SK-N-MC (cell line): ENCODE measurements at regions not wholly inside any gene's neighbourhood (a gene's known extent, or its start where the extent isn't known, plus 50 kb on each side); places are given as distances from the start of the nearest gene placed in this dataset.

Source experiments
- DNase-seq: peaks from one replicate; pipeline ENCODE4 v3.0.0-alpha.2; 2011; ENCODE audit warnings: low read depth, low spot score
- H3K27ac ChIP-seq: fragments of 200-600 bp; sonication (generic); 2 replicates; pipeline ENCODE4 v1.5.1; 2016; ENCODE audit warnings: mixed run types
- H3K36me3 ChIP-seq: fragments of 200-600 bp; sonication (generic); 2 replicates; pipeline ENCODE4 v1.6.1; 2017; ENCODE audit warnings: antibody characterized with exemption, low read length, mixed read lengths; ENCODE audit not compliant: insufficient read depth
- H3K4me3 ChIP-seq: fragments of 200-600 bp; sonication (generic); 2 replicates; pipeline ENCODE4 v1.5.1; 2016
- H3K9ac ChIP-seq: fragments of 200-600 bp; sonication (generic); 2 replicates; pipeline ENCODE4 v1.8.0; 2017; ENCODE audit warnings: mixed run types, mixed read lengths; ENCODE audit not compliant: insufficient read length
- H3K9me3 ChIP-seq: fragments of 200-600 bp; sonication (generic); 2 replicates; pipeline ENCODE4 v1.6.1; 2017; ENCODE audit warnings: low read depth, mild to moderate bottlenecking, antibody characterized with exemption, low read length, moderate library complexity, mixed read lengths
- EZH2 ChIP-seq: fragments of 200-600 bp; sonication (generic); IDR thresholded peaks from one replicate; pipeline ENCODE4 v1.6.1; 2017; ENCODE audit warnings: antibody characterized with exemption
- FOXP2 ChIP-seq: optimal IDR thresholded peaks from 2 replicates; pipeline ENCODE3; 2011; ENCODE audit warnings: mild to moderate bottlenecking, moderate library complexity; ENCODE audit not compliant: insufficient read depth; ENCODE audit errors: extremely low read length, control extremely low read depth
- POLR2AphosphoS5 ChIP-seq: IDR thresholded peaks from 2 replicates; pipeline ENCODE4 v1.6.1; 2012; ENCODE audit warnings: mild to moderate bottlenecking, low read depth, low read length, borderline replicate concordance

DNA sequence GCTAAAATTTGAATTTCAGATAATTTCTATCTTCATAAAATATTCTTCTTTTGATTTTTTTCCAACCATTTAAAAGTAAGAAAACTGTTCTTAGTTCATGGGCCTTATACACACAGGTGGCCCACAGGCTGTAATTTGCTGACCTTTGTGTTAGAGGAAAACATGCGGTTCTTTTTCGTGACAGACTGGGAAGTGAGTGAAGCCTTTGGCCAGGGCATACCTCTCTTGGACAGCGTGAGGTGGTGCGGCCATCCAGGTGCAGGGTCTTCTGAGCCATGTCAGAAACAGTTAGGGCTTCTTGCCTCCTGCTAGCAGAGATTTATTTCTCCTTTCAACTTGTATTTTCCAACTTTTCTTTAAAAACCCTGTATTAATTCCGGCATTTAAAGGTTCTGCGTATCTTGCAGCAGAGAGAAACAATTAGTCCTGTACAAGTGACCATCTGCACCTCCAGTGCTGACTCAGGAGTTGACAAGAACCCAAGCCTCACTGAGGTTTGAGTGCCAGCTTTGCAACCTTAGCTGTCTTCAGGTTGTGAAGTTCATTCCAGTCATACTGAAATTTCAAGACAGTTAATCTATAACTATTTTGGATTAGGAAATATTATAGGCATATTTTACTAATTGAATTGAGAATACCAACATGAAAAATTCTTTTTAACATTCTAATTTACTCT lies 177.8 kb downstream of the LY86 start:
- no peak for TF ChIP-seq FOXP2
- TF ChIP-seq POLR2AphosphoS5: no peak
- no peak for TF ChIP-seq EZH2
- no peak for DNase-seq
- H3K27ac ChIP-seq: 0 out of 2 replicates have a peak overlapping the region, but pooled peaks have one; percentile 3
- no peaks in the 10 kb centered on the region for H3K9me3 ChIP-seq
- peak overlapping the region; percentile 45 for H3K9ac ChIP-seq
- H3K36me3 ChIP-seq: no peaks in the 10 kb centered on the region
- no peak overlapping the region for H3K4me3 ChIP-seq

DNA sequence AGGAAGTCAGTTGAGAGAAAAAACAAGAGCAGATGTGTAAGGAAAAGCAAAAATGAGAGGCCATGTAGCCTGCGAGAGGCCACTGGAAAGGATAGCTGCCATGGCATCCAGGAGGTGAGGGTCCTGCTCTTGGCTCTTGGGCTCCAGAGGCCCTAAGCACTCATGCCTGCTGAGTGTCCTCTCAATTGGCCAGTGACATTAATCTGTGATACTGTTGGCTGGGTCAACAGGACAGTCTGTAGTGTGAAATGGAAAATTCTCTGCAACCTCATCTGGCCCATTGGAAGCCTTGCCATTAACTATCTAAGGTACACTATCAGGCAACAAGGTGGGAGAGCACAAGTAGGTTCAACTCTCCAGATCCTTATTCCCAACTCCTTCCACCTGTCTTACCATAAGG lies 180.9 kb downstream of the LY86 start:
- Histone ChIP-seq H3K9ac (no peak overlapping the region), H3K9me3 (no peaks in the 10 kb centered on the region), H3K27ac (no peak overlapping the region), H3K36me3 (no peaks in the 10 kb centered on the region), H3K4me3 (no peak overlapping the region)
- no peak for DNase-seq
- no peak for TF ChIP-seq POLR2AphosphoS5
- no peak for TF ChIP-seq EZH2
- no peak for TF ChIP-seq FOXP2

- no peaks in the 10 kb centered on the region for H3K36me3 ChIP-seq
- H3K27ac ChIP-seq: no peak overlapping the region
- no peak for DNase-seq
- no peaks in the 10 kb centered on the region for H3K9me3 ChIP-seq
- H3K9ac ChIP-seq: no peak overlapping the region
- no peak overlapping the region for H3K4me3 ChIP-seq
- TF ChIP-seq EZH2: no peak
- no peak for TF ChIP-seq FOXP2
- no peak for TF ChIP-seq POLR2AphosphoS5
These were observed 182.9 kb downstream of the LY86 start for GRCh38 chr6:6771224-6771945.

- no peak for DNase-seq
- no peaks in the 10 kb centered on the region for H3K36me3 ChIP-seq
- no peaks in the 10 kb centered on the region for H3K9me3 ChIP-seq
- TF ChIP-seq POLR2AphosphoS5 (no peak), EZH2 (no peak), FOXP2 (no peak)
- no peak overlapping the region for H3K4me3 ChIP-seq
- H3K27ac ChIP-seq: no peak overlapping the region
- H3K9ac ChIP-seq: no peak overlapping the region
These were observed 183.4 kb downstream of the LY86 start for GRCh38 chr6:6771964-6772363.

DNA sequence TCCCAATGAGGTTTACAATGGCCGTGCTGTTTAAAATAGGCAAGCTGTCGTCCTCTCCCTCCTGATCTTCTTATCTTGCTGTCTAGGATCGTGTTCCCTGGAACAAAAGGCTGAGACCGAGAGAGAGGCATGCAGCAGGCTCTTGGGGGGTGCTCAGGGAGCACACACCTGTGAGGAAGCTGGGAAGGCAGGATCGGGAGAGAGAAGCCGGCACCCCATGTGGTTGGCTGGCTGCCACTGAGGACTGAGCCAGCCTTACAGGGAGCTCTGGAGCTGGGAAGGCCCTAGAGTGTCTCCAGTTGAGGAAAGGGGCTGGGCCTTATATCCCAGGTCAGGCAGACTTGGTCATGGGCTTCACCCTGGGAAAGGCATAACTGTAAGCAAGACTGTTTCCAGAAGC lies 184.2 kb downstream of the LY86 start:
- Histone ChIP-seq H3K27ac (no peak overlapping the region), H3K36me3 (no peaks in the 10 kb centered on the region), H3K4me3 (no peak overlapping the region), H3K9ac (no peak overlapping the region), H3K9me3 (no peaks in the 10 kb centered on the region)
- TF ChIP-seq EZH2: no peak
- no peak for TF ChIP-seq POLR2AphosphoS5
- TF ChIP-seq FOXP2: no peak
- no peak for DNase-seq

- Histone ChIP-seq H3K36me3 (no peaks in the 10 kb centered on the region), H3K9ac (no peak overlapping the region), H3K9me3 (no peaks in the 10 kb centered on the region), H3K4me3 (no peak overlapping the region), H3K27ac (no peak overlapping the region)
- TF ChIP-seq POLR2AphosphoS5: no peak
- TF ChIP-seq EZH2: no peak
- TF ChIP-seq FOXP2: no peak
- DNase-seq: no peak
These were observed 186.6 kb downstream of the LY86 start for GRCh38 chr6:6775074-6775473.

DNA sequence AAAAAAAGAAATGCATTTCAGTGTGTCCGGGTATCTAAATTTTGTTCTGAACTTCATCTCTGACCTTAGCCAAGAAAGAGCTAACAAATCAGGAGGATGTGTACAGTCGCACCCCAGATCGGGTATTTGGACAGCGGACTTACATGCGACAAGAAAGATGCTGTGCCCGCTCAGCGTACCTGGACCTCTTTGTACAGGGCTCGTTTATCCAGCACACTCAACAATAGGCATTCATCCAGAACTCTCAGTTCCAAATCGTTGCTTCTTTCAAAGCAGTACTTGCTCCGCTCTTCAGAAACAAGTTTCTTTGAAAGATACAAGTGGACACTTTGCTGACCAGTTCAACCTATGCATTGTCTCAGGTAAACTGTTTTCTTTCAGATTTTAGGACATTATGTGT lies 191.7 kb downstream of the LY86 start:
- no peaks in the 10 kb centered on the region for H3K36me3 ChIP-seq

DNA sequence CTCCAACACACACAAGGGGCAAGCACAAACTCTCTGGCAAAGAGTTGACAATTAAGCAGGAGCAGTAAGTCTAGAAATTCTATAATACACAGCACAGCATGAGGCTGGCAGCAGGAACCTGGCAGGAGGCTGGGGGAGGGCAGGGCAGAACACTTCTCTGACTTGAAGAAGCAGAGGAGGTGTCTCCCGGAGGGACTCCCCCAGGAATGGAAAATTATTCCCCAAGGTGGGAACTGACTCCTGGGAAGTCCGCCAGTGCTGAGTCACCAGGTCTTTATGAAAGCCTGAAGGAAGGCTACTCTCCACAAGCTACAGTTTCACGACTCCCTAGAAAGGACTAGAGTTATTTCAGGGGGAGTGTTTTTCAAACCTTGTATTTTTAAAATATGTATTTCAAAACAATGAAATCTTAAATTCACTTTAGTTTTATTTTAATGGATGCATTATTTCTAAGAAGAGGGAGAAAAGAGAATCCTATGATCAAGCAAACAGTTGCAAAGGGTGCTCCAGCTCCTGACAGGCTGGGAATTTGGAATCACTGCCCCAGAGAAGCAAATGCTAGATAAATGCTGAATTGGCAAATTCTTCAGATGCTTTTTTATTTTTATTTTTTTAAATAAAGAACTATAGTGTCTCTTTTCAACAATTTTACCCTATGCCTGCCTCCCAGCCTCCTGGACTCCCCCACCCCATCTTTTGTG lies 192.8 kb downstream of the LY86 start:
- H3K27ac ChIP-seq: peak overlapping the region; percentile 99
- peak; percentile 57 for DNase-seq
- no peak for TF ChIP-seq EZH2
- no peak for TF ChIP-seq FOXP2
- TF ChIP-seq POLR2AphosphoS5: no peak
- no peaks in the 10 kb centered on the region for H3K36me3 ChIP-seq
- no peaks in the 10 kb centered on the region for H3K9me3 ChIP-seq
- H3K4me3 ChIP-seq: peak overlapping the region; percentile 74
- H3K9ac ChIP-seq: peak overlapping the region; percentile 67

More for the DNA sequence above, 191.7 kb downstream of the LY86 start:
- no peak overlapping the region for H3K4me3 ChIP-seq
- no peaks in the 10 kb centered on the region for H3K9me3 ChIP-seq
- H3K27ac ChIP-seq: peak overlapping the region; percentile 99
- DNase-seq: no peak
- no peak for TF ChIP-seq POLR2AphosphoS5
- no peak for TF ChIP-seq FOXP2
- no peak for TF ChIP-seq EZH2
- no peak overlapping the region for H3K9ac ChIP-seq

GRCh38 chr6:6781873-6782227 lies 193.3 kb downstream of the LY86 start:
- TF ChIP-seq EZH2 (no peak), FOXP2 (no peak), POLR2AphosphoS5 (no peak)
- DNase-seq: peak; percentile 76
- no peak overlapping the region for H3K9ac ChIP-seq
- no peaks in the 10 kb centered on the region for H3K9me3 ChIP-seq
- peak overlapping the region; percentile 74; the same call in 1 of the 2 replicates for H3K4me3 ChIP-seq
- H3K27ac ChIP-seq: peak overlapping the region; percentile 99
- H3K36me3 ChIP-seq: no peaks in the 10 kb centered on the region
